Spleen (tissue), 7 donors: ENCODE measurements at regions not wholly inside any gene's neighbourhood (a gene's known extent, or its start where the extent isn't known, plus 50 kb on each side); places are given as distances from the start of the nearest gene placed in this dataset.

Experiments used
- CTCF ChIP-seq, 11 experiments: fragments of 200-600 bp in 7 of 11; fragments of 450-650 bp in 4 of 11; sonication (generic) in 4 of 11; IDR thresholded peaks in 8 of 11; conservative IDR thresholded peaks in 3 of 11; 1 replicate in 7 of 11; 2 replicates in 4 of 11; pipeline versions ENCODE4 v1.4.0 to v1.8.0; 2016 to 2021; ENCODE audit warnings: antibody characterized with exemption in 11 of 11, inconsistent platforms in 4 of 11, mild to moderate bottlenecking in 1 of 11
- POLR2A ChIP-seq, 3 donors: fragments of 450-650 bp; IDR thresholded peaks; one replicate each; pipeline ENCODE4 v1.5.1; 2017; ENCODE audit warnings: antibody characterized with exemption in 3 of 3, mild to moderate bottlenecking in 1 of 3
- POLR2AphosphoS5 ChIP-seq, 3 donors: sonication (generic); formaldehyde crosslinking; IDR thresholded peaks; one replicate each; pipeline ENCODE4 v1.5.1; 2017; ENCODE audit warnings: antibody characterized with exemption in 3 of 3
- donor health status: DM: no; HTN: no; CAD: no; lungs with moderate emphysema.
- donor health status: DM: no; HTN: no; CAD: no.
- donor health status: DM: no; HTN: no; CAD: no.

- TF ChIP-seq POLR2A (IDR thresholded peaks at IDR 0.05) (no peak), CTCF (IDR thresholded peaks at IDR 0.05 in 8 of 11, conservative IDR thresholded peaks at IDR 0.05 in 3 of 11) (no peak), POLR2AphosphoS5 (IDR thresholded peaks at IDR 0.05) (no peak)
Observed at GRCh38 chr10:84938117-84938905, 609.9 kb downstream of the CCSER2 start.
